Head of caudate nucleus (tissue), 42 donors: ENCODE measurements at regions not wholly inside any gene's neighbourhood (a gene's known extent, or its start where the extent isn't known, plus 50 kb on each side); places are given as distances from the start of the nearest gene placed in this dataset.
"Not testable (repeated sequence)": the region's sequence is repeated elsewhere in the genome, so short reads cannot be mapped to it uniquely, and the experiment has no call there.

Source experiments
- DNase-seq, 42 donors: peaks; one replicate each; pipeline versions ENCODE4 v3.0.0 to v3.0.0-alpha.2; 2020 to 2021; ENCODE audit warnings: mixed read lengths in 7 of 42
- intact Hi-C: fragments of 100-400 bp; cut with DNase I; formaldehyde crosslinking; loops from one replicate; pipeline ENCODE4 v1.15.0; 2022

GRCh38 chr10:76815505-76815904, 822.1 kb downstream of the KCNMA1 start:
- DNase-seq, intact Hi-C loops: not testable (repeated sequence)

- intact Hi-C loops: no loop called here
- DNase-seq: no peak
These were observed 826.2 kb downstream of the KCNMA1 start for GRCh38 chr10:76811430-76811829.

- no peak for DNase-seq
- intact Hi-C loops: no loop called here
These were observed 849.2 kb downstream of the KCNMA1 start for GRCh38 chr10:76788452-76788811.

- no peak for DNase-seq
- intact Hi-C loops: no loop called here
These were observed 849.7 kb downstream of the KCNMA1 start for GRCh38 chr10:76787746-76788451.

GRCh38 chr10:76786504-76787072, 851.0 kb downstream of the KCNMA1 start:
- intact Hi-C loops: no loop called here
- DNase-seq: no peak

- intact Hi-C loops: no loop called here
- no peak for DNase-seq
These were observed 853.5 kb downstream of the KCNMA1 start for GRCh38 chr10:76784076-76784475.

- intact Hi-C loops: no loop called here
These were observed 857.8 kb downstream of the KCNMA1 start for GRCh38 chr10:76779796-76780301.

GRCh38 chr10:76778914-76779795, 858.5 kb downstream of the KCNMA1 start:
- intact Hi-C loops: no loop called here
- peak in 3 of 42 donors; percentile 4 to 44 (median 16) for DNase-seq

More at GRCh38 chr10:76779796-76780301, 857.8 kb downstream of the KCNMA1 start:
- DNase-seq: no peak

GRCh38 chr10:76774987-76775603, 862.5 kb downstream of the KCNMA1 start:
- DNase-seq: no peak
- intact Hi-C loops: no loop called here

GRCh38 chr10:76769582-76769981, 868.0 kb downstream of the KCNMA1 start:
- intact Hi-C loops: no loop called here
- DNase-seq: no peak

GRCh38 chr10:76769161-76769560, 868.4 kb downstream of the KCNMA1 start:
- intact Hi-C loops: no loop called here
- no peak for DNase-seq

- intact Hi-C loops: no loop called here
- DNase-seq: no peak
These were observed 870.9 kb downstream of the KCNMA1 start for GRCh38 chr10:76766682-76767081.

- DNase-seq, intact Hi-C loops: not testable (repeated sequence)
These were observed 872.7 kb downstream of the KCNMA1 start for GRCh38 chr10:76764921-76765320.

- no peak for DNase-seq
- intact Hi-C loops: no loop called here
These were observed 873.4 kb downstream of the KCNMA1 start for GRCh38 chr10:76764177-76764576.

- DNase-seq: no peak
- intact Hi-C loops: no loop called here
These were observed 874.2 kb downstream of the KCNMA1 start for GRCh38 chr10:76763376-76763775.

GRCh38 chr10:76759681-76760080, 877.9 kb downstream of the KCNMA1 start:
- DNase-seq: no peak
- intact Hi-C loops: no loop called here

GRCh38 chr10:76743169-76743568, 894.4 kb downstream of the KCNMA1 start:
- intact Hi-C loops: no loop called here
- no peak for DNase-seq

- DNase-seq: no peak
- intact Hi-C loops: no loop called here
These were observed 897.1 kb downstream of the KCNMA1 start for GRCh38 chr10:76740514-76740913.

GRCh38 chr10:76738991-76739390, 898.6 kb downstream of the KCNMA1 start:
- peak in 7 of 42 donors; percentile 4 to 58 (median 16) for DNase-seq
- intact Hi-C loops: no loop called here
